Kidney (tissue), 13 donors: ENCODE measurements at regions not wholly inside any gene's neighbourhood (a gene's known extent, or its start where the extent isn't known, plus 50 kb on each side); places are given as distances from the start of the nearest gene placed in this dataset.

Experiments
- DNase-seq, 5 donors: peaks; one replicate each; pipeline ENCODE4 v3.0.0-alpha.2; 2013 to 2020
- FAIRE-seq: peaks from 2 replicates; lab custom pipeline; 2012; peaks lifted over from hg19 to GRCh38; lab: Jason Lieb, UNC
- H3K27ac ChIP-seq, 2 donors: one replicate each; pipeline ENCODE4 v1.7.0; 2013; ENCODE audit warnings: low read depth in 2 of 2, low read length in 2 of 2, inconsistent platforms in 1 of 2
- H3K27me3 ChIP-seq: one replicate; pipeline ENCODE4 v1.7.1; 2013; ENCODE audit warnings: low read length, inconsistent platforms; ENCODE audit not compliant: control insufficient read depth, insufficient read depth
- H3K36me3 ChIP-seq, 3 donors: one replicate each; pipeline versions ENCODE4 v1.7.0 to v1.7.1; 2013; ENCODE audit warnings: low read length in 3 of 3, control low read depth in 1 of 3, inconsistent platforms in 1 of 3; ENCODE audit not compliant: insufficient read depth in 3 of 3, control insufficient read depth in 2 of 3
- H3K4me1 ChIP-seq, 3 donors: one replicate each; pipeline versions ENCODE4 v1.7.0 to v1.7.1; 2013; ENCODE audit warnings: low read length in 3 of 3, inconsistent platforms in 1 of 3, low read depth in 1 of 3; ENCODE audit not compliant: control insufficient read depth in 2 of 3, insufficient read depth in 2 of 3
- H3K4me3 ChIP-seq, 3 donors: one replicate each; pipeline versions ENCODE4 v1.7.0 to v1.8.1; 2013; ENCODE audit warnings: low read length in 3 of 3, control low read depth in 1 of 3, inconsistent platforms in 1 of 3
- H3K9ac ChIP-seq, 3 donors: one replicate each; pipeline versions ENCODE4 v1.7.0 to v1.7.1; 2013; ENCODE audit warnings: low read length in 3 of 3, control low read depth in 1 of 3, inconsistent platforms in 1 of 3
- H3K9me3 ChIP-seq, 3 donors: one replicate each; pipeline versions ENCODE4 v1.7.0 to v1.7.1; 2013; ENCODE audit warnings: low read length in 3 of 3, control low read depth in 1 of 3, inconsistent platforms in 1 of 3; ENCODE audit not compliant: control insufficient read depth in 2 of 3, insufficient read depth in 1 of 3
- CTCF ChIP-seq: IDR thresholded peaks from 3 replicates; pipeline ENCODE4 v1.5.1; 2012; ENCODE audit warnings: mild to moderate bottlenecking, moderate library complexity, borderline replicate concordance; ENCODE audit not compliant: insufficient read depth; ENCODE audit errors: extremely low read depth
- intact Hi-C: fragments of 100-400 bp; cut with DNase I; formaldehyde crosslinking; loops from one replicate; pipeline ENCODE4 v1.11.1; 2022
- donor health status: control.
- donor health status: control.
- donor health status: control.
- donor health status: control.
- donor health status: control.
- donor health status: DM: yes; HTN: yes; CAD: no.
- donor health status: Normal renal cell carcinoma (clear cell type).

DNA sequence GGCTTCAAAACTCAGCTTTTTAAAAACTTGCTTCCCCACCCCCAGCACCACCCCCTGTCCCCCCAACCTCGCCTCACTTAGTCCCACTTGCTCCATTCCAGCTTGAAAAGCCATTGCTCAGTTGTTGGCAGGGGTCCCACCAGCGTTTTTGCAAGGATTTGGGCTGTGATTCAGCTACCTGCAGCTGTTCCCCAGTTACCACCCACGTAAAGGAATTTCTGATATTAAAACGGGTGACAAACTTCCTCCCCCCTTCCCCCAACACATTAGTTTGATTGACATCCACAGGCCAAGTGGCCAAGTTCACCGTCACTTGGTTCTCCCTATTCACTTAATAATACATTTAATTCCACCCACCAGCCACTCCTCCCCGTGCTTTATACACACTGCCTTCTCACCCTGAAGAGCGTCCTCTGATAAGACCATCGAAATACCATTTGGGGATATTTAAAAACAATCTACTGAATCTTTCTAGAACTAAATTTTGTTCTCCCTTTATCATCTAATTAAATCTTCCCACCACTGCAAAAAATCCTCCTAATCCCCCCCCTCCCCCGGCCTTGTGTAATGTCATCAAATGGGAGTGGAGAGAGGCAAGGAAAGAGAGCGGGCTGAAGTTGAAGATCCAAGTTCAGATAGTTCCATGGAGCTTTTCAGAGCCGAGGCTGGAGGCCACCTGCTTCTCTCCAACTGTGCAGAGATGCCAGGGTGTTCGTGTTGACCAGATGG, 55.1 kb downstream of the SOX9 start:
- no peak overlapping the region for H3K27ac ChIP-seq
- no peaks in the 10 kb centered on the region for H3K27me3 ChIP-seq
- no peaks in the 10 kb centered on the region for H3K36me3 ChIP-seq
- intact Hi-C loops: no loop called here
- peaks cover 0 to 5% (median 2%) of the 10 kb centered on the region in 3 donors for H3K4me1 ChIP-seq
- FAIRE-seq (no peak), DNase-seq (peak in 3 of 5 donors; percentile 35 to 72 (median 54))
- no peak overlapping the region for H3K4me3 ChIP-seq
- no peak for TF ChIP-seq CTCF
- H3K9me3 ChIP-seq: no peaks in the 10 kb centered on the region
- no peak overlapping the region for H3K9ac ChIP-seq

DNA sequence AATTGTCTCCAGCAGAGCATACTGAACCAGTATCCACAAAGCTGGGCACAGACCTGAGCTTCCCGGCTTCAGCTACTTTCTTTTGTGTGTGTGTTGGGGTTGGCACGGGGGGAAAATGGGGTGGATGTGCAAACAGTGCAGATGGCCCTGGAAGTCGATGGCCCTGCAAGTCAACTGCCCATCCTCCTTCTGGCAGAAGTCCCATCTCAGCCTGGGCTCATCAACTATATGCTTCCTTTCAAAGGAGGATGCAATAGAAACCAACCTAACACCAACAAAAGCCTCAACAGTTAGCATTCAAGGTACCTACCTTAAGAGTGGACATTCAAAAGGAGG, 55.7 kb downstream of the SOX9 start:
- Histone ChIP-seq H3K4me1 (peaks cover 0 to 5% (median 2%) of the 10 kb centered on the region in 3 donors), H3K27ac (no peak overlapping the region), H3K27me3 (no peaks in the 10 kb centered on the region), H3K9me3 (no peaks in the 10 kb centered on the region), H3K4me3 (no peak overlapping the region), H3K36me3 (no peaks in the 10 kb centered on the region), H3K9ac (no peak overlapping the region)
- DNase-seq (no peak), FAIRE-seq (no peak)
- no peak for TF ChIP-seq CTCF
- intact Hi-C loops: no loop called here

DNA sequence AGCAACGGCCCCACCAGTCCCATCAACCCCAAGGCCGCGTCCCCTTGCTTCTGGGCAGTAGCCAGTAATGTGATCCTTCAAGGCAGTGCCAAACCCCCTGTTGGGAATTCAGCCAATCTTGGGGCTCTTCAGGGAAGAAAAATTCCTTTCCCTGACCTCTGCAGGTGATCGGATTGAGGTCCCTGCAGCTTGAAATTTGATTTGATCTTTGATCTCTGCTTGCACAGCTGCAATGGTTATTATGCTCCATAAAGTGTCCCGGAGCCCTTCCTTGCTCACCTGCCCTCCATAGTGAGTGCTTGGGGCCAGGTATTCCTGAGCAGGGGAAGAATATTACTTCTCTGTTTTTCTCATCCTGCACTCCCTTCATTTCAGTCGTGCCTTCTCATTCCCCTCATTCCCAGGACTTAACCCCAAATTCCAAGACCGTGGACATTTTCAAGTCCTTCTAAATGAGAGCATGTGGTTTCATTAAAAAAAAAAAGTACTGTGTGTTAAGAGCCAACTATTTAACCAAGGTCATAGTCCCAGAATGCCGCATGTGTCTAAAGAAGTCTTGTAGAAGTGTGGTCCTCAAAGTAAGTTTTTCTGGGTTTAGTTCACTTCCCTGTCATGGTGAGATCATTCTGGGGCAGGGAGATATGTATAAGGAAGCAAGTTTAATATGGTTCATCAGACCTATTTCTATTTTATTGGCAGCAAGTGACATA, 56.3 kb downstream of the SOX9 start:
- Histone ChIP-seq H3K9me3 (no peaks in the 10 kb centered on the region), H3K4me1 (peaks cover 0 to 5% (median 2%) of the 10 kb centered on the region in 3 donors), H3K9ac (no peak overlapping the region), H3K27me3 (no peaks in the 10 kb centered on the region), H3K27ac (no peak overlapping the region), H3K4me3 (no peak overlapping the region), H3K36me3 (no peaks in the 10 kb centered on the region)
- no peak for FAIRE-seq
- DNase-seq: peak in 2 of 5 donors; percentile 25 to 46
- intact Hi-C loops: no loop called here
- no peak for TF ChIP-seq CTCF
